Liver (tissue), 8 donors: ENCODE measurements at regions not wholly inside any gene's neighbourhood (a gene's known extent, or its start where the extent isn't known, plus 50 kb on each side); places are given as distances from the start of the nearest gene placed in this dataset.

ENCODE experiments used
- DNase-seq: peaks from one replicate; pipeline ENCODE4 v3.0.0-alpha.2; 2017; ENCODE audit warnings: low spot score
- H3K27ac ChIP-seq, 2 donors: one replicate each; pipeline ENCODE4 v1.7.0; 2013; ENCODE audit warnings: inconsistent platforms in 2 of 2, low read length in 2 of 2, control low read depth in 1 of 2, low read depth in 1 of 2, mild to moderate bottlenecking in 1 of 2
- H3K27me3 ChIP-seq, 4 donors: one replicate each; pipeline versions ENCODE4 v1.6.1 to v1.7.0; 2013; ENCODE audit warnings: low read length in 3 of 4, inconsistent platforms in 1 of 4, mild to moderate bottlenecking in 1 of 4, moderate library complexity in 1 of 4; ENCODE audit not compliant: control insufficient read depth in 4 of 4, insufficient read depth in 4 of 4
- H3K36me3 ChIP-seq, 4 donors: one replicate each; pipeline versions ENCODE4 v1.6.1 to v1.7.0; 2013; ENCODE audit warnings: low read length in 3 of 4, mild to moderate bottlenecking in 3 of 4, low read depth in 1 of 4, moderate library complexity in 1 of 4; ENCODE audit not compliant: control insufficient read depth in 4 of 4, insufficient read depth in 3 of 4
- H3K4me1 ChIP-seq, 4 donors: one replicate each; pipeline versions ENCODE4 v1.6.1 to v1.7.0; 2013; ENCODE audit warnings: low read length in 3 of 4, mild to moderate bottlenecking in 3 of 4, moderate library complexity in 1 of 4; ENCODE audit not compliant: control insufficient read depth in 4 of 4, insufficient read depth in 4 of 4
- H3K4me3 ChIP-seq, 3 donors: one replicate each; pipeline versions ENCODE4 v1.6.1 to v1.7.0; 2013; ENCODE audit warnings: low read length in 3 of 3, control low read depth in 1 of 3, low read depth in 1 of 3, mild to moderate bottlenecking in 1 of 3
- H3K9ac ChIP-seq, 2 donors: one replicate each; pipeline ENCODE4 v1.7.0; 2013; ENCODE audit warnings: low read length in 2 of 2, mild to moderate bottlenecking in 2 of 2, moderate library complexity in 2 of 2, control low read depth in 1 of 2, low read depth in 1 of 2
- H3K9me3 ChIP-seq, 4 donors: one replicate each; pipeline versions ENCODE4 v1.6.1 to v1.7.0; 2013; ENCODE audit warnings: low read length in 3 of 4; ENCODE audit not compliant: control insufficient read depth in 4 of 4
- EGR1 ChIP-seq, 2 donors: IDR thresholded peaks; 2 replicates each; pipeline ENCODE4 v1.6.1; 2016 to 2018; ENCODE audit warnings: antibody characterized with exemption in 2 of 2, low read depth in 2 of 2
- FOXA1 ChIP-seq: IDR thresholded peaks from 2 replicates; pipeline ENCODE4 v1.6.1; 2016; ENCODE audit warnings: antibody characterized with exemption
- FOXA2 ChIP-seq: IDR thresholded peaks from 2 replicates; pipeline ENCODE4 v1.6.1; 2016; ENCODE audit warnings: antibody characterized with exemption
- GABPA ChIP-seq, 2 donors: IDR thresholded peaks in 1 of 2; conservative IDR thresholded peaks in 1 of 2; 2 replicates each; pipeline ENCODE4 v1.6.1; 2016; ENCODE audit warnings: antibody characterized with exemption in 2 of 2, mild to moderate bottlenecking in 1 of 2, moderate library complexity in 1 of 2
- HNF4A ChIP-seq, 2 donors: conservative IDR thresholded peaks; 2 replicates each; pipeline ENCODE4 v1.6.1; 2016; ENCODE audit warnings: antibody characterized with exemption in 2 of 2, mild to moderate bottlenecking in 2 of 2
- HNF4G ChIP-seq: IDR thresholded peaks from 2 replicates; pipeline ENCODE4 v1.6.1; 2016; ENCODE audit warnings: antibody characterized with exemption
- JUND ChIP-seq, 2 donors: IDR thresholded peaks; 2 replicates each; pipeline ENCODE4 v1.6.1; 2016; ENCODE audit warnings: antibody characterized with exemption in 2 of 2
- NR2F2 ChIP-seq: IDR thresholded peaks from 2 replicates; pipeline ENCODE4 v1.6.1; 2016; ENCODE audit warnings: antibody characterized with exemption
- RAD21 ChIP-seq, 2 donors: IDR thresholded peaks; 2 replicates each; pipeline ENCODE4 v1.6.1; 2016; ENCODE audit warnings: antibody characterized with exemption in 2 of 2, mild to moderate bottlenecking in 2 of 2
- SP1 ChIP-seq: IDR thresholded peaks from 2 replicates; pipeline ENCODE4 v1.6.1; 2018; ENCODE audit warnings: antibody characterized with exemption, mild to moderate bottlenecking
- TAF1 ChIP-seq: conservative IDR thresholded peaks from 2 replicates; pipeline ENCODE4 v1.6.1; 2016; ENCODE audit warnings: antibody characterized with exemption, mild to moderate bottlenecking
- YY1 ChIP-seq: IDR thresholded peaks from 2 replicates; pipeline ENCODE4 v1.6.1; 2016; ENCODE audit warnings: antibody characterized with exemption, mild to moderate bottlenecking
- WGBS: extraction: QIAGEN DNeasy Blood & Tissue Kit; methylation state at CpG from one replicate; pipeline ENCODE4 v1.1.7; 2013; 5-methylcytosine and 5-hydroxymethylcytosine counted together
- TF ChIP-seq, protein P1 (sequence below): IDR thresholded peaks from 2 replicates; pipeline ENCODE4 v1.6.1; 2016; ENCODE audit warnings: antibody characterized with exemption
- TF ChIP-seq, protein P2 (sequence below): IDR thresholded peaks from 2 replicates; pipeline ENCODE4 v1.6.1; 2016; ENCODE audit warnings: antibody characterized with exemption
- TF ChIP-seq, protein P3 (sequence below): IDR thresholded peaks from 2 replicates; pipeline ENCODE4 v1.6.1; 2016; ENCODE audit warnings: antibody characterized with exemption, mild to moderate bottlenecking
- TF ChIP-seq, protein P4 (sequence below): fragments of 150-350 bp; IDR thresholded peaks from 2 replicates; pipeline ENCODE4 v1.5.1; 2017; ENCODE audit warnings: improper control_type of control experiment, low read depth, low read length; ENCODE audit not compliant: missing input control
- TF ChIP-seq, protein P5 (sequence below): IDR thresholded peaks from 2 replicates; pipeline ENCODE4 v1.6.1; 2016; ENCODE audit warnings: antibody characterized with exemption
- donor health status: healthy.
- donor health status: healthy.
- donor health status: healthy.
- donor health status: healthy.
- donor health status: healthy.

DNA sequence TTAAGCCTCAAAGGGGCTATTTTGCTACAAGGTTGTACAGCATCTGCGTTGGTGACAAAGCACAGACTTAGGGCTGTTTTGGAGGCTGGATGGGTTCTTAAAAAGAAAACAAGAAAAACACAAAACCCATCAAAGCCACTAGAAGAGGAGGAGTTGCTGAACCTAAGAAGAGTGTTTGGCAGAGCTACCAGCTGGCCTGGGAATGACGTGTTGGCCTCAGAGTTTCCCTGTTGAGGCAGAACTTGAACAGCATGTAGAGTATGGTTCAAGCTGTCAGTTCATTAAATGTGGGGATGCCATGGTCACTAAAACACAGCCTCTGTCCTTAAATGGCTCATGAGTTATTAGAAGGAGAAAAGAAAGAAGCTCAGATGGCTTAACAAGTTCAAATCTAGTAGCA is 162.5 kb downstream of the TTC32 start:
- Histone ChIP-seq H3K9me3 (no peaks in the 10 kb centered on the region), H3K27me3 (no peaks in the 10 kb centered on the region), H3K4me1 (no peaks in the 10 kb centered on the region), H3K4me3 (no peak overlapping the region), H3K27ac (no peak overlapping the region), H3K9ac (no peak overlapping the region), H3K36me3 (no peaks in the 10 kb centered on the region)
- DNase-seq, result no peak
- 86% methylated on average over 2 of the region's 2 CpGs for WGBS
- TF ChIP-seq, protein P1, sequence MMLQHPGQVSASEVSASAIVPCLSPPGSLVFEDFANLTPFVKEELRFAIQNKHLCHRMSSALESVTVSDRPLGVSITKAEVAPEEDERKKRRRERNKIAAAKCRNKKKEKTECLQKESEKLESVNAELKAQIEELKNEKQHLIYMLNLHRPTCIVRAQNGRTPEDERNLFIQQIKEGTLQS, result no peak
- TF ChIP-seq, protein P2, sequence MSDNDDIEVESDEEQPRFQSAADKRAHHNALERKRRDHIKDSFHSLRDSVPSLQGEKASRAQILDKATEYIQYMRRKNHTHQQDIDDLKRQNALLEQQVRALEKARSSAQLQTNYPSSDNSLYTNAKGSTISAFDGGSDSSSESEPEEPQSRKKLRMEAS, result no peak
- TF ChIP-seq, protein P3, sequence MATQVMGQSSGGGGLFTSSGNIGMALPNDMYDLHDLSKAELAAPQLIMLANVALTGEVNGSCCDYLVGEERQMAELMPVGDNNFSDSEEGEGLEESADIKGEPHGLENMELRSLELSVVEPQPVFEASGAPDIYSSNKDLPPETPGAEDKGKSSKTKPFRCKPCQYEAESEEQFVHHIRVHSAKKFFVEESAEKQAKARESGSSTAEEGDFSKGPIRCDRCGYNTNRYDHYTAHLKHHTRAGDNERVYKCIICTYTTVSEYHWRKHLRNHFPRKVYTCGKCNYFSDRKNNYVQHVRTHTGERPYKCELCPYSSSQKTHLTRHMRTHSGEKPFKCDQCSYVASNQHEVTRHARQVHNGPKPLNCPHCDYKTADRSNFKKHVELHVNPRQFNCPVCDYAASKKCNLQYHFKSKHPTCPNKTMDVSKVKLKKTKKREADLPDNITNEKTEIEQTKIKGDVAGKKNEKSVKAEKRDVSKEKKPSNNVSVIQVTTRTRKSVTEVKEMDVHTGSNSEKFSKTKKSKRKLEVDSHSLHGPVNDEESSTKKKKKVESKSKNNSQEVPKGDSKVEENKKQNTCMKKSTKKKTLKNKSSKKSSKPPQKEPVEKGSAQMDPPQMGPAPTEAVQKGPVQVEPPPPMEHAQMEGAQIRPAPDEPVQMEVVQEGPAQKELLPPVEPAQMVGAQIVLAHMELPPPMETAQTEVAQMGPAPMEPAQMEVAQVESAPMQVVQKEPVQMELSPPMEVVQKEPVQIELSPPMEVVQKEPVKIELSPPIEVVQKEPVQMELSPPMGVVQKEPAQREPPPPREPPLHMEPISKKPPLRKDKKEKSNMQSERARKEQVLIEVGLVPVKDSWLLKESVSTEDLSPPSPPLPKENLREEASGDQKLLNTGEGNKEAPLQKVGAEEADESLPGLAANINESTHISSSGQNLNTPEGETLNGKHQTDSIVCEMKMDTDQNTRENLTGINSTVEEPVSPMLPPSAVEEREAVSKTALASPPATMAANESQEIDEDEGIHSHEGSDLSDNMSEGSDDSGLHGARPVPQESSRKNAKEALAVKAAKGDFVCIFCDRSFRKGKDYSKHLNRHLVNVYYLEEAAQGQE, result no peak
- no peak for TF ChIP-seq FOXA2
- TF ChIP-seq EGR1 (IDR thresholded peaks at IDR 0.05; ENCODE audit: low read depth in 2 of 2), result no peak
- no peak for TF ChIP-seq FOXA1
- TF ChIP-seq, protein P4, sequence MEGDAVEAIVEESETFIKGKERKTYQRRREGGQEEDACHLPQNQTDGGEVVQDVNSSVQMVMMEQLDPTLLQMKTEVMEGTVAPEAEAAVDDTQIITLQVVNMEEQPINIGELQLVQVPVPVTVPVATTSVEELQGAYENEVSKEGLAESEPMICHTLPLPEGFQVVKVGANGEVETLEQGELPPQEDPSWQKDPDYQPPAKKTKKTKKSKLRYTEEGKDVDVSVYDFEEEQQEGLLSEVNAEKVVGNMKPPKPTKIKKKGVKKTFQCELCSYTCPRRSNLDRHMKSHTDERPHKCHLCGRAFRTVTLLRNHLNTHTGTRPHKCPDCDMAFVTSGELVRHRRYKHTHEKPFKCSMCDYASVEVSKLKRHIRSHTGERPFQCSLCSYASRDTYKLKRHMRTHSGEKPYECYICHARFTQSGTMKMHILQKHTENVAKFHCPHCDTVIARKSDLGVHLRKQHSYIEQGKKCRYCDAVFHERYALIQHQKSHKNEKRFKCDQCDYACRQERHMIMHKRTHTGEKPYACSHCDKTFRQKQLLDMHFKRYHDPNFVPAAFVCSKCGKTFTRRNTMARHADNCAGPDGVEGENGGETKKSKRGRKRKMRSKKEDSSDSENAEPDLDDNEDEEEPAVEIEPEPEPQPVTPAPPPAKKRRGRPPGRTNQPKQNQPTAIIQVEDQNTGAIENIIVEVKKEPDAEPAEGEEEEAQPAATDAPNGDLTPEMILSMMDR, result no peak
- no peak for TF ChIP-seq RAD21 (IDR thresholded peaks at IDR 0.05)
- TF ChIP-seq SP1, result no peak
- no peak for TF ChIP-seq TAF1
- TF ChIP-seq, protein P5, sequence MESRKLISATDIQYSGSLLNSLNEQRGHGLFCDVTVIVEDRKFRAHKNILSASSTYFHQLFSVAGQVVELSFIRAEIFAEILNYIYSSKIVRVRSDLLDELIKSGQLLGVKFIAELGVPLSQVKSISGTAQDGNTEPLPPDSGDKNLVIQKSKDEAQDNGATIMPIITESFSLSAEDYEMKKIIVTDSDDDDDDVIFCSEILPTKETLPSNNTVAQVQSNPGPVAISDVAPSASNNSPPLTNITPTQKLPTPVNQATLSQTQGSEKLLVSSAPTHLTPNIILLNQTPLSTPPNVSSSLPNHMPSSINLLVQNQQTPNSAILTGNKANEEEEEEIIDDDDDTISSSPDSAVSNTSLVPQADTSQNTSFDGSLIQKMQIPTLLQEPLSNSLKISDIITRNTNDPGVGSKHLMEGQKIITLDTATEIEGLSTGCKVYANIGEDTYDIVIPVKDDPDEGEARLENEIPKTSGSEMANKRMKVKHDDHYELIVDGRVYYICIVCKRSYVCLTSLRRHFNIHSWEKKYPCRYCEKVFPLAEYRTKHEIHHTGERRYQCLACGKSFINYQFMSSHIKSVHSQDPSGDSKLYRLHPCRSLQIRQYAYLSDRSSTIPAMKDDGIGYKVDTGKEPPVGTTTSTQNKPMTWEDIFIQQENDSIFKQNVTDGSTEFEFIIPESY, result no peak
- no peak for TF ChIP-seq NR2F2
- no peak for TF ChIP-seq GABPA (IDR thresholded peaks at IDR 0.05 in 1 of 2, conservative IDR thresholded peaks at IDR 0.05 in 1 of 2)
- no peak for TF ChIP-seq HNF4G
- no peak for TF ChIP-seq JUND (IDR thresholded peaks at IDR 0.05)

DNA sequence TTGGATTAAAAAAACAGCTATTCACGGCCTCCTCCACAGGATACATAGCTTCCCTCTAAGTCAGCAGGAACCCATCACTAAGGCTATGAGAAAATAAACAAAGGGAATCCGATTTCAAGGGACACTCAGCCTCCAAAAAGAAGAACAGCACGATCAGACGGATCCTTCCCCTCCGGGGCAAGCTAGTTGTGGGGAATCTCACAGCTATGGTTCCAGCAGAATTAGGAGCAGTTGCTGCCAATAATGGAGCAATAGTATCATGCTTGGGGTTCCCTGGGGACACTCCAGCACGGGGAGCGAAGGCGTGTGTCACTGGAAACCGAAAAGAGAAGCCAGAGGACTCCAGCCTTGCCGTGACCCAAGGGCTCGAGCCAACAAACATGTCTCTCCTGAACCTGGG is 163.1 kb downstream of the TTC32 start:
- Histone ChIP-seq H3K36me3 (no peaks in the 10 kb centered on the region), H3K9ac (no peak overlapping the region), H3K9me3 (no peaks in the 10 kb centered on the region), H3K27me3 (no peaks in the 10 kb centered on the region), H3K4me1 (no peaks in the 10 kb centered on the region), H3K4me3 (no peak overlapping the region), H3K27ac (no peak overlapping the region)
- whole genome bisulfite sequencing, result 79% methylated on average over 11 of the region's 11 CpGs
- no peak for DNase-seq
- no peak for TF ChIP-seq HNF4G
- no peak for TF ChIP-seq JUND (IDR thresholded peaks at IDR 0.05)
- TF ChIP-seq FOXA1, result no peak
- TF ChIP-seq, protein P3, result no peak
- no peak for TF ChIP-seq HNF4A (conservative IDR thresholded peaks at IDR 0.05)
- no peak for TF ChIP-seq FOXA2
- no peak for TF ChIP-seq SP1
- TF ChIP-seq, protein P4, result no peak
- no peak for TF ChIP-seq GABPA (IDR thresholded peaks at IDR 0.05 in 1 of 2, conservative IDR thresholded peaks at IDR 0.05 in 1 of 2)
- TF ChIP-seq, protein P2, result no peak
- TF ChIP-seq NR2F2, result no peak
- no peak for TF ChIP-seq YY1
- TF ChIP-seq, protein P1, result no peak
